T-helper 1 cell treated with Interleukin-12 subunit alpha and Interleukin-12 subunit beta and Interleukin-4 antibody, amounts not matched to agents 30 μg/mL and 1 μg/mL, for 36 hours (primary cell): ENCODE measurements at regions not wholly inside any gene's neighbourhood (a gene's known extent, or its start where the extent isn't known, plus 50 kb on each side); places are given as distances from the start of the nearest gene placed in this dataset.

ENCODE experiments used
- H3K27ac Mint-ChIP-seq: one replicate; pipeline ENCODE4 v1.8.0; 2021; ENCODE audit warnings: mild to moderate bottlenecking, mixed read lengths
- H3K27me3 Mint-ChIP-seq: one replicate; pipeline ENCODE4 v1.8.0; 2021; ENCODE audit warnings: low read depth, mixed read lengths
- H3K36me3 Mint-ChIP-seq: one replicate; pipeline ENCODE4 v1.8.0; 2021; ENCODE audit warnings: low read depth, mixed read lengths
- H3K4me1 Mint-ChIP-seq: one replicate; pipeline ENCODE4 v1.8.0; 2021; ENCODE audit warnings: low read depth, mixed read lengths
- H3K4me3 Mint-ChIP-seq: one replicate; pipeline ENCODE4 v1.8.0; 2021; ENCODE audit warnings: mild to moderate bottlenecking, moderate library complexity, mixed read lengths
- H3K9me3 Mint-ChIP-seq: one replicate; pipeline ENCODE4 v1.8.0; 2021; ENCODE audit warnings: mixed read lengths

- Mint-ChIP-seq H3K27me3 (no peaks in the 10 kb centered on the region), H3K36me3 (no peaks in the 10 kb centered on the region), H3K4me3 (no peak overlapping the region), H3K4me1 (peaks cover 2% of the 10 kb centered on the region), H3K27ac (no peak overlapping the region), H3K9me3 (no peaks in the 10 kb centered on the region)
Observed at GRCh38 chr13:85528491-85529217, 270.6 kb downstream of the SLITRK6 start.

- Mint-ChIP-seq H3K27me3 (no peaks in the 10 kb centered on the region), H3K27ac (no peak overlapping the region), H3K4me1 (peaks cover 2% of the 10 kb centered on the region), H3K36me3 (no peaks in the 10 kb centered on the region), H3K9me3 (no peaks in the 10 kb centered on the region), H3K4me3 (no peak overlapping the region)
Observed at GRCh38 chr13:85527316-85527715, 271.9 kb downstream of the SLITRK6 start.

GRCh38 chr13:85525411-85525810, 273.8 kb downstream of the SLITRK6 start:
- H3K27ac Mint-ChIP-seq, result no peak overlapping the region
- H3K4me3 Mint-ChIP-seq, result no peak overlapping the region
- H3K27me3 Mint-ChIP-seq, result no peaks in the 10 kb centered on the region
- H3K9me3 Mint-ChIP-seq, result no peaks in the 10 kb centered on the region
- peaks cover 2% of the 10 kb centered on the region for H3K4me1 Mint-ChIP-seq
- no peaks in the 10 kb centered on the region for H3K36me3 Mint-ChIP-seq

GRCh38 chr13:85521657-85522056, 277.6 kb downstream of the SLITRK6 start:
- Mint-ChIP-seq H3K36me3 (no peaks in the 10 kb centered on the region), H3K9me3 (no peaks in the 10 kb centered on the region), H3K4me3 (no peak overlapping the region), H3K4me1 (no peaks in the 10 kb centered on the region), H3K27me3 (no peaks in the 10 kb centered on the region), H3K27ac (no peak overlapping the region)

GRCh38 chr13:85520445-85520844, 278.8 kb downstream of the SLITRK6 start:
- Mint-ChIP-seq H3K27ac (no peak overlapping the region), H3K4me1 (no peaks in the 10 kb centered on the region), H3K27me3 (no peaks in the 10 kb centered on the region), H3K9me3 (no peaks in the 10 kb centered on the region), H3K36me3 (no peaks in the 10 kb centered on the region), H3K4me3 (no peak overlapping the region)

- Mint-ChIP-seq H3K4me3 (no peak overlapping the region), H3K36me3 (no peaks in the 10 kb centered on the region), H3K27me3 (no peaks in the 10 kb centered on the region), H3K4me1 (no peaks in the 10 kb centered on the region), H3K9me3 (no peaks in the 10 kb centered on the region), H3K27ac (no peak overlapping the region)
Observed at GRCh38 chr13:85519363-85519762, 279.9 kb downstream of the SLITRK6 start.

GRCh38 chr13:85512421-85512820, 286.8 kb downstream of the SLITRK6 start:
- H3K4me1 Mint-ChIP-seq, result no peaks in the 10 kb centered on the region
- H3K27ac Mint-ChIP-seq, result no peak overlapping the region
- no peaks in the 10 kb centered on the region for H3K36me3 Mint-ChIP-seq
- no peaks in the 10 kb centered on the region for H3K27me3 Mint-ChIP-seq
- H3K9me3 Mint-ChIP-seq, result no peaks in the 10 kb centered on the region
- H3K4me3 Mint-ChIP-seq, result no peak overlapping the region

GRCh38 chr13:85509512-85509911, 289.7 kb downstream of the SLITRK6 start:
- Mint-ChIP-seq H3K4me1 (no peaks in the 10 kb centered on the region), H3K27me3 (no peaks in the 10 kb centered on the region), H3K9me3 (no peaks in the 10 kb centered on the region), H3K27ac (no peak overlapping the region), H3K4me3 (no peak overlapping the region), H3K36me3 (no peaks in the 10 kb centered on the region)

- H3K27me3 Mint-ChIP-seq, result no peaks in the 10 kb centered on the region
- H3K9me3 Mint-ChIP-seq, result no peaks in the 10 kb centered on the region
- no peak overlapping the region for H3K4me3 Mint-ChIP-seq
- H3K36me3 Mint-ChIP-seq, result no peaks in the 10 kb centered on the region
- H3K4me1 Mint-ChIP-seq, result no peaks in the 10 kb centered on the region
- H3K27ac Mint-ChIP-seq, result no peak overlapping the region
Observed at GRCh38 chr13:85508683-85509329, 290.4 kb downstream of the SLITRK6 start.

- Mint-ChIP-seq H3K4me3 (no peak overlapping the region), H3K4me1 (no peaks in the 10 kb centered on the region), H3K27me3 (no peaks in the 10 kb centered on the region), H3K36me3 (no peaks in the 10 kb centered on the region), H3K27ac (no peak overlapping the region), H3K9me3 (no peaks in the 10 kb centered on the region)
Observed at GRCh38 chr13:85503797-85504196, 295.4 kb downstream of the SLITRK6 start.

GRCh38 chr13:85501616-85502015, 297.6 kb downstream of the SLITRK6 start:
- H3K4me1 Mint-ChIP-seq, result no peaks in the 10 kb centered on the region
- H3K27me3 Mint-ChIP-seq, result no peaks in the 10 kb centered on the region
- H3K27ac Mint-ChIP-seq, result no peak overlapping the region
- no peaks in the 10 kb centered on the region for H3K9me3 Mint-ChIP-seq
- H3K36me3 Mint-ChIP-seq, result no peaks in the 10 kb centered on the region
- H3K4me3 Mint-ChIP-seq, result no peak overlapping the region

GRCh38 chr13:85500696-85501256, 298.4 kb downstream of the SLITRK6 start:
- Mint-ChIP-seq H3K4me3 (no peak overlapping the region), H3K27ac (no peak overlapping the region), H3K36me3 (no peaks in the 10 kb centered on the region), H3K4me1 (no peaks in the 10 kb centered on the region), H3K27me3 (no peaks in the 10 kb centered on the region), H3K9me3 (no peaks in the 10 kb centered on the region)

GRCh38 chr13:85498774-85499173, 300.4 kb downstream of the SLITRK6 start:
- Mint-ChIP-seq H3K36me3 (no peaks in the 10 kb centered on the region), H3K9me3 (no peaks in the 10 kb centered on the region), H3K4me3 (no peak overlapping the region)

GRCh38 chr13:85497652-85498051, 301.6 kb downstream of the SLITRK6 start:
- Mint-ChIP-seq H3K27ac (no peak overlapping the region), H3K9me3 (no peaks in the 10 kb centered on the region), H3K4me3 (no peak overlapping the region), H3K27me3 (no peaks in the 10 kb centered on the region), H3K4me1 (no peaks in the 10 kb centered on the region), H3K36me3 (no peaks in the 10 kb centered on the region)

More at GRCh38 chr13:85498774-85499173, 300.4 kb downstream of the SLITRK6 start:
- Mint-ChIP-seq H3K27me3 (no peaks in the 10 kb centered on the region), H3K27ac (no peak overlapping the region), H3K4me1 (no peaks in the 10 kb centered on the region)

GRCh38 chr13:85492283-85492682, 306.9 kb downstream of the SLITRK6 start:
- no peaks in the 10 kb centered on the region for H3K4me1 Mint-ChIP-seq
- no peaks in the 10 kb centered on the region for H3K27me3 Mint-ChIP-seq
- no peaks in the 10 kb centered on the region for H3K9me3 Mint-ChIP-seq

More at GRCh38 chr13:85492283-85492682, 306.9 kb downstream of the SLITRK6 start:
- H3K36me3 Mint-ChIP-seq, result no peaks in the 10 kb centered on the region
- no peak overlapping the region for H3K27ac Mint-ChIP-seq
- no peak overlapping the region for H3K4me3 Mint-ChIP-seq
